HG02943 (cell line): ENCODE measurements at regions not wholly inside any gene's neighbourhood (a gene's known extent, or its start where the extent isn't known, plus 50 kb on each side); places are given as distances from the start of the nearest gene placed in this dataset.
"Not testable (repeated sequence)": the region's sequence is repeated elsewhere in the genome, so short reads cannot be mapped to it uniquely, and the experiment has no call there.

Experiments used
- ATAC-seq: cut with Tn5 transposase; IDR thresholded peaks from one replicate; pipeline ENCODE4 v1.9.1; 2021; ENCODE audit warnings: mild to moderate bottlenecking, low read depth, moderate library complexity; ENCODE audit not compliant: unreplicated experiment

- no peak for ATAC-seq
Observed at GRCh38 chr7:130789436-130789835, 55.4 kb upstream of the KLF14 start.

- no peak for ATAC-seq
Observed at GRCh38 chr7:130791746-130792145, 57.7 kb upstream of the KLF14 start.

- no peak for ATAC-seq
Observed at GRCh38 chr7:130793855-130794618, 60.0 kb upstream of the KLF14 start.

DNA sequence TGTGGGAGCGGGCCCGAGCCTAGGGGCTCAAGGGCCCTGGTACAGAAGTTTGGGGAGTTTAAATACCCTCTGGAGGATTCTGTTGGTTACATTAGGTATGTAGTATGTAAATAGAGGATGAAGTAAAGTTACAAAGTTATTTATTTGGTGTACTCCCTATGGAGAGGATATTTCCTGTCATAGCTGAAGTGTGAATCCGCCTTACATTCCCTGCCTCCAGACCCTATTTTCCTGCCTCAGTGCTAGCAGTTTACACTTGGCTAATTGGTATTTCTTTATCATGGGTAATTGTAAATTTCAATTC lies 60.6 kb upstream of the KLF14 start:
- no peak for ATAC-seq

DNA sequence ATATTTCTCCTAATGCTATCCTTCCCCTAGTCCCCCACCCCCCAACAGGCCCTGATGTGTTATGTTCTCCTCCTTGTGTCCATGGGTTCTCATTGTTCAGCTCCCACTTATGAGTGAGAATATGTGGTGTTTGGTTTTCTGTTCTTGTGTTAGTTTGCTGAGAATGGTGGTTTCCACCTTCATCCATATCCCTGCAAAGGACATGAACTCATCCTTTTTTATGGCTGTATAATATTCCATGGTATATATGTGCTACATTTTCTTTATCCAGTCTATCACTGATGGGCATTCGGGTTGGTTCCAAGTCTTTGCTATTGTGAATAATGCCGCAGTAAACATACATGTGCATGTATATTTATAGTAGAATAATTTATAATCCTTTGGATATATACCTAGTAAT lies 62.4 kb upstream of the KLF14 start:
- not testable (repeated sequence) for ATAC-seq

GRCh38 chr7:130803127-130803526 lies 69.1 kb upstream of the KLF14 start:
- ATAC-seq, result no peak

GRCh38 chr7:130804220-130804619 lies 70.2 kb upstream of the KLF14 start:
- no peak for ATAC-seq

DNA sequence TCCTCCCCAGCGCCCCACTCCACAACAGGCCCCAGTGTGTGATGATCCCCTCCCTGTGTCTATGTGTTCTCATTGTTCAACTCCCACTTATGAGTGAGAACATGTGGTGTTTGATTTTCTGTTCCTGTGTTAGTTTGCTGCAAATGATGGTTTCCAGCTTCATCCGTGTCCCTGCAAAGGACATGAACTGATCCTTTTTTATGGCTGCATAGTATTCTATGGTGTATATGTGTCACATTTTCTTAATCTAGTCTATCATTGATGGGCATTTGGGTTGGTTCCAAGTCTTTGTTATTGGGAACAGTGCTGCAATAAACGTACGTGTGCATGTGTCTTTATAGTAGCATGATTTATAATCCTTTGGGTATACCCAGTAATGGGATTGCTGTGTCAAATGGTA lies 78.8 kb upstream of the KLF14 start:
- ATAC-seq, result not testable (repeated sequence)

- no peak for ATAC-seq
Observed at GRCh38 chr7:130814778-130815335, 80.8 kb upstream of the KLF14 start.

DNA sequence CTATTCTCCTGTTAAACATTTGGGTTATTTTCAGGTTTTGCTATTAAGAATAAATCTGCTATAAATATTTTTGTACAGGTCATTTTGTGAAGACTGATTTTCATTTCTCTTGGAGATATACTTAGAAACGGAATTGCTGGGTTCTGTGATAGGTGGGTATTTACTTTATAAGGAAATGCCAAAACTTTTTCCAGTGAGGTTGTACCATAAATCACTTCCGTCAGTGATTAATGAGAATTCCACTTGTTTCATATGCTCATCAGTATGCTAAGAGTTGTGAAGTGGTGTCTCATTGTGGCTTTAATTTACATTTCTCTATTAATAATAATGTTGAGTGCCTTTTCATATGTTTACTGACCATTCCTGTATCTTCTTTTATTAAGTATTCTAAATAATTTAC lies 84.0 kb upstream of the KLF14 start:
- ATAC-seq, result no peak

GRCh38 chr7:130821864-130822263 lies 87.9 kb upstream of the KLF14 start:
- ATAC-seq, result no peak

- no peak for ATAC-seq
Observed at GRCh38 chr7:130822642-130823041, 88.6 kb upstream of the KLF14 start.

- ATAC-seq, result no peak
Observed at GRCh38 chr7:130823060-130823459, 89.1 kb upstream of the KLF14 start.

GRCh38 chr7:130825819-130826218 lies 91.8 kb upstream of the KLF14 start:
- ATAC-seq, result no peak

- ATAC-seq, result no peak
Observed at GRCh38 chr7:130829415-130829814, 95.4 kb upstream of the KLF14 start.

DNA sequence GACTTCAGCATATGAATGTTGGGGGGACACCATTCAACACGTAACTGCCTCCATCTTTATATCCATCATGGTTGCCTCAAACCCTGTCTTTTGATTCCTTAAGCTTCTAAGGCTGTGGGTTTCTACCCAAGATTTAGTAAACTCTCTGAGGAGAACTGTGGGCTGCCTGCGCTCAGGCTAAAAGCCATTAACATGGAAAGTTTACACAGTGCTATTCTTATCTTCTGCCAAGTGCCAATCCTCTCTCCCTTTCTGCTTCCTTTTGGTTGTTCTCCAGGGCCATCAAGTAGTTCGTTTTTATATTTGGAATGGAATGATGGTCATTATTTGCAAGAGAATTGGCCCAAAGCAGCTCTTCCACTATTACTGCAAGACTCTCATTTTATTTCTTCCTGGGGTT lies 97.3 kb upstream of the KLF14 start:
- ATAC-seq, result no peak

DNA sequence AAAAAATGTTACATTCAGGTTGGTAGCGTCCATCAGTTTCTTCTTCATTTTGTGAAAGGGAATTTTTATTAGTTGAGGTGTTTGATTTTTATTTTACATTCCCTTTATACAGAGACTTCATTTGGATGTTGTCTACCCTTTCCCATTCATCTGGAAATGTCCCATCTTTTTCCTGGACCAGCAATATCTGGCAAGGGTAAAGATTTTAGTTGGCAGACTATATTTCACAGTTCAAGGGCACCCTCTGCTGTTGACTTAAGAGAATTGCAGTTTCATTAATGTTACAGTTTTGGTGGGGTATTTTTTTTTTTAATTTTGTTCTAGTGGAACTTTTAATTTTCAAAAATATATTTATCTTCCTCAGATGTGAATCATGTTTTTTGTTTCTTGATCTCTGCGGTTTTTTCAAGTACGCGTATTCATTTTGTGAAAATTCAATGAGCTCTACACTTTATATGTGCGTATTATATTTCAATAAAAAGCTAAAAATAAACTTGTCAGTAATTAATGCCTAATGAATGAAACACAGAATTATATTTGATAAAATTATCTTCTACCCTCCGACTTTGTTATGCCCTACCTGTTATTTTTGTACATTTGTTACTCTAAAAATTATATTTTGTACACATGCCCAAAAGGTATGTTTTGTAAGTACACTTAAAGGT lies 97.9 kb upstream of the KLF14 start:
- ATAC-seq, result no peak

DNA sequence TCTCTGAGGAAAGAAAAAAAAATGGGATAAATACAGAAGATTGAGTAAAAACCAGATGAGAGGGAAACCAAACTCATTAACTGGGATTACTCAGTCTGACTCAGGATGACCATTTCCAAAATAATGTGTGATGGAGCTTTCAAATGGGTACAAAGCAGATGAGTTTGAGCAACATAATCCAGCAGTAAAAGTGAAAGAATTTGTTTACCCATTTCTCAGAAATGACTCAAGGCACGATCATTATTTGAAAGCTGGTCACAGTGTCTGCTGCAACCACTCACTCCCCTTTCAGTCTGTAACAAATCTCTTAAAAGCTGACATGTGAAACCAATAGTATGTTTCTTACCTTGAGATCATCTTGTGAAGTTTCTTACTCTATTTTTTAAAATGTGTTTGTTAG lies 104.7 kb upstream of the KLF14 start:
- no peak for ATAC-seq

DNA sequence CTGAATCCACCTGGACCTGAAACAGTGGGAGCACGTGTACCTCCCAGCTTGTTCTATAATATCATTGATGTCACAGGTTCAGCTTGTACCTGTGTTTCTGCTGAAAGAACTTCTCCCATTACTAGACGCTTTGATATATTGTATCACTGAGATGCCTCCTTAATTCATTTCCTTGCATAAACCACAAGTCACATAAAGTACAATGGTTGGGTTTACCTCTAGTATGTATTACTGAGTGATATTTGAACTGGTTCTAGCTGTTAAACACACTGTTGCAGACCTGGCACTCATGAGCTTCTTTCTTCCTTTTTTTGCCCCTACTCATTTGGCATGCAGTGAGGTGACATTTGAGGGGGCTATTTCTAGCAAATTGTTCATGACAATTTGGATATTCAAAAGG lies 106.6 kb upstream of the KLF14 start:
- ATAC-seq, result no peak

GRCh38 chr7:130841416-130841815 lies 107.4 kb upstream of the KLF14 start:
- ATAC-seq, result no peak

DNA sequence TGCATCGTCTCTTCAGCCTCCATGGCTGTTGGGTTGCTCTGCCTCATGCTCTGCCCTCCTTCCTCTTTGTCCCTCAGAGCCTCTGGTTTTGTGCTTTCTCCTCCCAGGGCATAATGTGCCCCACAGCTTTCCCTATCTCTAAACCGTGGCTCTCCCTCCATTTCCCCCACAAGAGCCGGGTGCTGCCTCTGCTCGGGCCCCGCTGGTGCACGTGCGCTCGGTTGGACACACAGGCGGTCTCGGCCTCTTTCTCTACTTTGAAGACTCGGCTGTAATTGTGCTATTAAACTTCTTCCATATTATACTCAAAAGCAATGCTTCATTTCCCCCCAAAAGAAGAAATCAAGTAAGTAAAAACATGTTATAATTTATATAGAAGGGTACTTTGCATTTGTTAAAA lies 109.7 kb upstream of the KLF14 start:
- ATAC-seq, result no peak
